Neural cell (in vitro differentiated cells): ENCODE measurements at regions not wholly inside any gene's neighbourhood (a gene's known extent, or its start where the extent isn't known, plus 50 kb on each side); places are given as distances from the start of the nearest gene placed in this dataset.

Source experiments
- H2AFZ ChIP-seq: fragments of 200-600, 300-800 bp; sonication (generic), shearing (Covaris generic); 2 replicates; pipeline ENCODE4 v1.6.0; 2014; ENCODE audit warnings: low read depth, mild to moderate bottlenecking, antibody characterized with exemption, low read length, moderate library complexity
- H3F3A ChIP-seq: fragments of 200-600 bp; shearing (Covaris generic); 2 replicates; pipeline ENCODE4 v1.6.1; 2016; ENCODE audit warnings: mild to moderate bottlenecking, moderate library complexity, mixed read lengths, antibody characterized with exemption, low read length; ENCODE audit not compliant: insufficient read depth, poor library complexity, severe bottlenecking
- H3K27ac ChIP-seq: fragments of 200-600, 300-800 bp; sonication (generic), shearing (Covaris generic); 2 replicates; pipeline ENCODE4 v1.5.1; 2014; ENCODE audit warnings: mild to moderate bottlenecking, low read length, moderate library complexity
- H3K27me3 ChIP-seq: fragments of 300-800, 200-600 bp; sonication (generic), shearing (Covaris generic); 2 replicates; pipeline ENCODE4 v1.6.0; 2014; ENCODE audit warnings: mild to moderate bottlenecking, low read depth, low read length, moderate library complexity; ENCODE audit not compliant: insufficient read depth
- H3K36me3 ChIP-seq: fragments of 300-800, 200-600 bp; sonication (generic), shearing (Covaris generic); 2 replicates; pipeline ENCODE4 v1.5.1; 2014; ENCODE audit warnings: mild to moderate bottlenecking, antibody characterized with exemption, low read length, moderate library complexity; ENCODE audit not compliant: insufficient read depth
- H3K4me2 ChIP-seq: fragments of 300-800, 200-600 bp; sonication (generic), shearing (Covaris generic); 2 replicates; pipeline ENCODE4 v1.6.0; 2014; ENCODE audit warnings: mild to moderate bottlenecking, low read length
- H3K4me3 ChIP-seq: fragments of 300-800, 200-600 bp; sonication (generic), shearing (Covaris generic); 2 replicates; pipeline ENCODE4 v1.5.1; 2014; ENCODE audit warnings: mild to moderate bottlenecking, low read length, moderate library complexity
- H3K79me2 ChIP-seq: fragments of 200-600 bp; shearing (Covaris generic); replicated peaks from 2 replicates; pipeline ENCODE4 v1.6.0; 2014; ENCODE audit warnings: mild to moderate bottlenecking, low read length, moderate library complexity; ENCODE audit not compliant: insufficient read depth
- H3K9ac ChIP-seq: fragments of 300-800, 200-600 bp; sonication (generic), shearing (Covaris generic); 2 replicates; pipeline ENCODE4 v1.6.1; 2016; ENCODE audit warnings: mild to moderate bottlenecking, low read length, mixed read lengths
- H3K9me2 ChIP-seq: fragments of 200-600 bp; shearing (Covaris generic); 2 replicates; pipeline ENCODE4 v1.6.1; 2016; ENCODE audit warnings: mild to moderate bottlenecking, low read length, mixed read lengths; ENCODE audit not compliant: insufficient read depth
- H3K9me3 ChIP-seq: fragments of 200-600, 300-800 bp; sonication (generic), shearing (Covaris generic); 2 replicates; pipeline ENCODE4 v1.6.1; 2016; ENCODE audit warnings: mild to moderate bottlenecking, mixed run types, low read length, moderate library complexity, mixed read lengths
- H4K20me1 ChIP-seq: fragments of 200-600 bp; shearing (Covaris generic); 2 replicates; pipeline ENCODE4 v1.6.1; 2016; ENCODE audit warnings: mild to moderate bottlenecking, mixed run types; ENCODE audit not compliant: insufficient read depth
- CTCF ChIP-seq: fragments of 450-650 bp; IDR thresholded peaks from 2 replicates; pipeline ENCODE4 v1.5.1; 2014; ENCODE audit warnings: antibody characterized with exemption, mild to moderate bottlenecking, moderate library complexity; ENCODE audit not compliant: poor library complexity, severe bottlenecking
- EP300 ChIP-seq: fragments of 450-650 bp; conservative IDR thresholded peaks from 2 replicates; pipeline ENCODE4 v1.6.1; 2014; ENCODE audit warnings: antibody characterized with exemption, mild to moderate bottlenecking, moderate library complexity; ENCODE audit not compliant: poor library complexity, severe bottlenecking
- MXI1 ChIP-seq: fragments of 450-650 bp; conservative IDR thresholded peaks from 2 replicates; pipeline ENCODE4 v1.6.1; 2014; ENCODE audit warnings: antibody characterized with exemption, mild to moderate bottlenecking; ENCODE audit not compliant: poor library complexity, severe bottlenecking
- POLR2AphosphoS5 ChIP-seq: IDR thresholded peaks from 2 replicates; pipeline ENCODE4 v1.6.1; 2012
- RAD21 ChIP-seq: fragments of 450-650 bp; conservative IDR thresholded peaks from 2 replicates; pipeline ENCODE4 v1.6.1; 2014; ENCODE audit warnings: antibody characterized with exemption, mild to moderate bottlenecking, moderate library complexity
- REST ChIP-seq: IDR thresholded peaks from 2 replicates; pipeline ENCODE4 v1.6.1; 2012; ENCODE audit warnings: borderline replicate concordance
- SMC3 ChIP-seq: fragments of 450-650 bp; conservative IDR thresholded peaks from 2 replicates; pipeline ENCODE4 v1.6.1; 2014; ENCODE audit warnings: antibody characterized with exemption, mild to moderate bottlenecking, moderate library complexity; ENCODE audit not compliant: poor library complexity
- TAF1 ChIP-seq: IDR thresholded peaks from 2 replicates; pipeline ENCODE4 v1.6.1; 2012; ENCODE audit warnings: low read depth

- Histone ChIP-seq H2AFZ (no peak overlapping the region), H3K9me3 (no peaks in the 10 kb centered on the region), H3F3A (no peaks in the 10 kb centered on the region), H3K27me3 (no peaks in the 10 kb centered on the region), H3K36me3 (no peaks in the 10 kb centered on the region), H3K27ac (no peak overlapping the region), H4K20me1 (no peaks in the 10 kb centered on the region), H3K9me2 (no peaks in the 10 kb centered on the region), H3K79me2 (no peaks in the 10 kb centered on the region), H3K4me2 (no peak overlapping the region), H3K9ac (no peak overlapping the region), H3K4me3 (no peak overlapping the region)
- TF ChIP-seq TAF1, result no peak
Measured at GRCh38 chr13:63190742-63191141, 1775.1 kb upstream of the PCDH20 start.

- H3K4me2 ChIP-seq, result no peak overlapping the region
- H3K9me3 ChIP-seq, result no peaks in the 10 kb centered on the region
- H4K20me1 ChIP-seq, result no peaks in the 10 kb centered on the region
- H3K9me2 ChIP-seq, result no peaks in the 10 kb centered on the region
- H3K9ac ChIP-seq, result no peak overlapping the region
- no peak for TF ChIP-seq CTCF
- TF ChIP-seq REST, result no peak
- TF ChIP-seq POLR2AphosphoS5, result no peak
- TF ChIP-seq EP300, result no peak
- H3K4me3 ChIP-seq, result no peak overlapping the region
- H3K27ac ChIP-seq, result no peak overlapping the region
- no peaks in the 10 kb centered on the region for H3F3A ChIP-seq
- H3K79me2 ChIP-seq, result no peaks in the 10 kb centered on the region
- H3K27me3 ChIP-seq, result no peaks in the 10 kb centered on the region
- no peaks in the 10 kb centered on the region for H3K36me3 ChIP-seq
- H2AFZ ChIP-seq, result no peak overlapping the region
Measured at GRCh38 chr13:63190219-63190618, 1774.6 kb upstream of the PCDH20 start.

- Histone ChIP-seq H3K4me3 (no peak overlapping the region), H3K9ac (no peak overlapping the region), H3K36me3 (no peaks in the 10 kb centered on the region), H3K9me2 (no peaks in the 10 kb centered on the region), H3K27ac (no peak overlapping the region), H3F3A (no peaks in the 10 kb centered on the region), H4K20me1 (no peaks in the 10 kb centered on the region), H3K79me2 (no peaks in the 10 kb centered on the region), H3K9me3 (no peaks in the 10 kb centered on the region), H3K27me3 (no peaks in the 10 kb centered on the region), H2AFZ (no peak overlapping the region), H3K4me2 (no peak overlapping the region)
- no peak for TF ChIP-seq MXI1
- no peak for TF ChIP-seq SMC3
- TF ChIP-seq REST, result no peak
- TF ChIP-seq RAD21, result no peak
- TF ChIP-seq CTCF, result no peak
- TF ChIP-seq TAF1, result no peak
Measured at GRCh38 chr13:63189712-63190111, 1774.1 kb upstream of the PCDH20 start.
